ENCODE measurements at regions not wholly inside any gene's neighbourhood (a gene's known extent, or its start where the extent isn't known, plus 50 kb on each side); places are given as distances from the start of the nearest gene placed in this dataset.
"Not testable (repeated sequence)": the region's sequence is repeated elsewhere in the genome, so short reads cannot be mapped to it uniquely, and the experiment has no call there.

- DNase-seq (ENCODE audit: low read depth) = no peak
These were observed 154.7 kb downstream of the BTBD3 start for GRCh38 chr20:12072221-12072953.

- DNase-seq (ENCODE audit: low read depth) = no peak
These were observed 155.2 kb downstream of the BTBD3 start for GRCh38 chr20:12072954-12073264.

- no peak for DNase-seq (ENCODE audit: low read depth)
These were observed 156.5 kb downstream of the BTBD3 start for GRCh38 chr20:12074111-12074655.

- DNase-seq (ENCODE audit: low read depth) = no peak
These were observed 158.5 kb downstream of the BTBD3 start for GRCh38 chr20:12076200-12076599.

- no peak for DNase-seq (ENCODE audit: low read depth)
These were observed 160.2 kb downstream of the BTBD3 start for GRCh38 chr20:12077875-12078274.

GRCh38 chr20:12079490-12079889, 161.8 kb downstream of the BTBD3 start:
- DNase-seq (ENCODE audit: low read depth) = no peak

GRCh38 chr20:12083269-12083668, 165.6 kb downstream of the BTBD3 start:
- DNase-seq (ENCODE audit: low read depth) = no peak

- no peak for DNase-seq (ENCODE audit: low read depth)
These were observed 166.8 kb downstream of the BTBD3 start for GRCh38 chr20:12084482-12084881.

GRCh38 chr20:12086359-12086758, 168.7 kb downstream of the BTBD3 start:
- DNase-seq (ENCODE audit: low read depth) = no peak

- DNase-seq (ENCODE audit: low read depth) = no peak
These were observed 173.2 kb downstream of the BTBD3 start for GRCh38 chr20:12090920-12091319.

- no peak for DNase-seq (ENCODE audit: low read depth)
These were observed 175.5 kb downstream of the BTBD3 start for GRCh38 chr20:12093057-12093796.

- not testable (repeated sequence) for DNase-seq (ENCODE audit: low read depth)
These were observed 176.1 kb downstream of the BTBD3 start for GRCh38 chr20:12093797-12094190.

- DNase-seq (ENCODE audit: low read depth) = no peak
These were observed 177.7 kb downstream of the BTBD3 start for GRCh38 chr20:12095180-12095920.

- DNase-seq (ENCODE audit: low read depth) = no peak
These were observed 180.7 kb downstream of the BTBD3 start for GRCh38 chr20:12098421-12098820.

GRCh38 chr20:12108846-12109245, 191.2 kb downstream of the BTBD3 start:
- no peak for DNase-seq (ENCODE audit: low read depth)

GRCh38 chr20:12110274-12110673, 192.6 kb downstream of the BTBD3 start:
- DNase-seq (ENCODE audit: low read depth) = no peak

GRCh38 chr20:12110711-12111110, 193.0 kb downstream of the BTBD3 start:
- DNase-seq (ENCODE audit: low read depth) = no peak

GRCh38 chr20:12111431-12112088, 193.9 kb downstream of the BTBD3 start:
- DNase-seq (ENCODE audit: low read depth) = no peak

GRCh38 chr20:12112089-12112474, 194.4 kb downstream of the BTBD3 start:
- no peak for DNase-seq (ENCODE audit: low read depth)

GRCh38 chr20:12112665-12113064, 195.0 kb downstream of the BTBD3 start:
- DNase-seq (ENCODE audit: low read depth) = no peak

GRCh38 chr20:12113075-12113467, 195.4 kb downstream of the BTBD3 start:
- no peak for DNase-seq (ENCODE audit: low read depth)
